GM12873 (cell line): ENCODE measurements at regions not wholly inside any gene's neighbourhood (a gene's known extent, or its start where the extent isn't known, plus 50 kb on each side); places are given as distances from the start of the nearest gene placed in this dataset.

ENCODE experiments used
- CTCF ChIP-seq: IDR thresholded peaks from 2 replicates; pipeline ENCODE4 v1.5.1; 2012; ENCODE audit warnings: low read depth, mild to moderate bottlenecking, moderate library complexity, low read length, control low read depth; ENCODE audit not compliant: insufficient read depth; ENCODE audit errors: missing control alignments

GRCh38 chr3:153442386-153442785, 280.4 kb downstream of the RAP2B start:
- TF ChIP-seq CTCF = no peak

GRCh38 chr3:153442799-153443487, 280.9 kb downstream of the RAP2B start:
- TF ChIP-seq CTCF = no peak

- peak; percentile 37 for TF ChIP-seq CTCF
These were observed 281.9 kb downstream of the RAP2B start for GRCh38 chr3:153443961-153444360.

GRCh38 chr3:153445817-153446216, 283.8 kb downstream of the RAP2B start:
- TF ChIP-seq CTCF = no peak

GRCh38 chr3:153448151-153448829, 286.3 kb downstream of the RAP2B start:
- TF ChIP-seq CTCF = no peak

GRCh38 chr3:153456833-153457545, 295.0 kb downstream of the RAP2B start:
- no peak for TF ChIP-seq CTCF

- TF ChIP-seq CTCF = no peak
These were observed 296.9 kb downstream of the RAP2B start for GRCh38 chr3:153458881-153459280.
